ENCODE measurements at regions not wholly inside any gene's neighbourhood (a gene's known extent, or its start where the extent isn't known, plus 50 kb on each side); places are given as distances from the start of the nearest gene placed in this dataset.

DNA sequence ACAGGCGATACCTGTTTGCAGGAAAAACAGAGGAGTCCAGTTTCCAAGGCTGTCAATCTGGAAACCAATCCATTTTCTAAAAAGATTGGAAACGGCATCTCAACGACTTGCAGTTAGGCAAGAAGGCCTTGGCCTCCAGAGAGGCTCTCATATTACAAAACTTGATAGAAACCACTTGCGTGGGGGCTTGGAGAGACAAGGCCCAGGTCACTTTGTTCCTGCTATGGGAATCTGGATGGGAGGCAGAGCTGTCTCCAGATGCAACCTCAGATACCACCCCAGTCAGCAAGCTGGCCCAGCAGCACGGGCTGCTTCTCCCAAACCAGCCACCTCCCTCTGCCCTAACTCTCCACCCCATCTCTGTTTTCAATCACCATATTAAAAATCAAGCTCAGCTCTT lies 298.8 kb downstream of the TNS1 start:
- Mint-ChIP-seq H3K9me3 (no peaks in the 10 kb centered on the region), H3K27me3 (peaks cover 17% of the 10 kb centered on the region), H3K4me3 (no peak overlapping the region), H3K4me1 (no peaks in the 10 kb centered on the region), H3K27ac (no peak overlapping the region), H3K36me3 (ENCODE audit: low read depth) (no peaks in the 10 kb centered on the region)
- ATAC-seq (ENCODE audit: low read depth): no peak
- TF ChIP-seq, protein P1, sequence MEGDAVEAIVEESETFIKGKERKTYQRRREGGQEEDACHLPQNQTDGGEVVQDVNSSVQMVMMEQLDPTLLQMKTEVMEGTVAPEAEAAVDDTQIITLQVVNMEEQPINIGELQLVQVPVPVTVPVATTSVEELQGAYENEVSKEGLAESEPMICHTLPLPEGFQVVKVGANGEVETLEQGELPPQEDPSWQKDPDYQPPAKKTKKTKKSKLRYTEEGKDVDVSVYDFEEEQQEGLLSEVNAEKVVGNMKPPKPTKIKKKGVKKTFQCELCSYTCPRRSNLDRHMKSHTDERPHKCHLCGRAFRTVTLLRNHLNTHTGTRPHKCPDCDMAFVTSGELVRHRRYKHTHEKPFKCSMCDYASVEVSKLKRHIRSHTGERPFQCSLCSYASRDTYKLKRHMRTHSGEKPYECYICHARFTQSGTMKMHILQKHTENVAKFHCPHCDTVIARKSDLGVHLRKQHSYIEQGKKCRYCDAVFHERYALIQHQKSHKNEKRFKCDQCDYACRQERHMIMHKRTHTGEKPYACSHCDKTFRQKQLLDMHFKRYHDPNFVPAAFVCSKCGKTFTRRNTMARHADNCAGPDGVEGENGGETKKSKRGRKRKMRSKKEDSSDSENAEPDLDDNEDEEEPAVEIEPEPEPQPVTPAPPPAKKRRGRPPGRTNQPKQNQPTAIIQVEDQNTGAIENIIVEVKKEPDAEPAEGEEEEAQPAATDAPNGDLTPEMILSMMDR (IDR thresholded peaks at IDR 0.05): no peak
- ChIA-PET POLR2A (no interaction called here), CTCF (no interaction called here)
- intact Hi-C loops (cut with micrococcal nuclease): no loop called here
- no peak for DNase-seq

DNA sequence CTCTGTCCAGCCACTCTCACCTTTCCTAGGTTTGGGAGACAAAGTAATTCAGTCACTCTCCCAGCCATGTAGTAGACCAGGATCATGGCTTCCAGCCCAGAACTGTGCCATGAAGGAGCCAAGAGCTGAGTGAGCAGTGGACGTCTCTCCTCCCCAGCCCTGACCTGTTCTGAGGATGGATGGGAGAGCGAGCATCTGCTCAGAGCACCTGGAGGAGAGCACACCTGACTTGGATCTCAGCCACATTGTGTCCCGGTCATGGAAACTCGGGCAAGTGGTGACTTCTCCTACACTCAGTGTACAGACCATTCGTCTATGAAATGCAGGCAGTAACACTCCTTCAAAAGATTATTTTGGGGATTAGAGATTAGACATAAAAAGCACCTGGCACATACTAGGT lies 299.7 kb downstream of the TNS1 start:
- no peak overlapping the region for H3K4me3 Mint-ChIP-seq
- intact Hi-C loops (cut with micrococcal nuclease): no loop called here
- ChIA-PET CTCF (no interaction called here), POLR2A (no interaction called here)
- H3K4me1 Mint-ChIP-seq: no peaks in the 10 kb centered on the region
- DNase-seq (no peak), ATAC-seq (ENCODE audit: low read depth) (no peak)
- H3K36me3 Mint-ChIP-seq (ENCODE audit: low read depth): no peaks in the 10 kb centered on the region
- no peaks in the 10 kb centered on the region for H3K9me3 Mint-ChIP-seq
- H3K27me3 Mint-ChIP-seq: peaks cover 14% of the 10 kb centered on the region
- TF ChIP-seq, protein P1 (IDR thresholded peaks at IDR 0.05): no peak
- no peak overlapping the region for H3K27ac Mint-ChIP-seq

DNA sequence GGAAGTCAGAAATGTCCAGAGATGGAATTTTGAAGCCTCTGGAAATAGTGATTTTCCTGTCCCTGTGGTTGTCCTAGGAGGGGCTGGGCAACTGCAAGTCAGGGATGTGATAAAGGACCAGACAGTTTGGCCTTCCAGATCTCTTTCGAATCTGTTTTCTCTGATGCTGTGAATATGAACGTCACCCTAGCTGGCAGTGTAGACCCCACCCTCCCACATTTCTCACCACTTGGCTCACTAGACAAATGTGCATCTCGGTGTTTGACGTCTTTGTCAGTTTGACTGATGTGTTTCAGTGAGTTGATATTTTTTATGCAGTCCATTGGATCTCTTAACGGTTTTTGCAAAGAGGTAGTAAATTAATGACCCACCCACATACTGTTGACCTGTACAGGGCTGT lies 301.2 kb downstream of the TNS1 start:
- no peaks in the 10 kb centered on the region for H3K36me3 Mint-ChIP-seq (ENCODE audit: low read depth)
- DNase-seq (no peak), ATAC-seq (ENCODE audit: low read depth) (no peak)
- no peak overlapping the region for H3K27ac Mint-ChIP-seq
- peaks cover 9% of the 10 kb centered on the region for H3K27me3 Mint-ChIP-seq
- intact Hi-C loops (cut with micrococcal nuclease): no loop called here
- TF ChIP-seq, protein P1 (IDR thresholded peaks at IDR 0.05): no peak
- no peak overlapping the region for H3K4me3 Mint-ChIP-seq
- no peaks in the 10 kb centered on the region for H3K9me3 Mint-ChIP-seq
- POLR2A ChIA-PET: no interaction called here
- H3K4me1 Mint-ChIP-seq: no peaks in the 10 kb centered on the region
- CTCF ChIA-PET: no interaction called here

DNA sequence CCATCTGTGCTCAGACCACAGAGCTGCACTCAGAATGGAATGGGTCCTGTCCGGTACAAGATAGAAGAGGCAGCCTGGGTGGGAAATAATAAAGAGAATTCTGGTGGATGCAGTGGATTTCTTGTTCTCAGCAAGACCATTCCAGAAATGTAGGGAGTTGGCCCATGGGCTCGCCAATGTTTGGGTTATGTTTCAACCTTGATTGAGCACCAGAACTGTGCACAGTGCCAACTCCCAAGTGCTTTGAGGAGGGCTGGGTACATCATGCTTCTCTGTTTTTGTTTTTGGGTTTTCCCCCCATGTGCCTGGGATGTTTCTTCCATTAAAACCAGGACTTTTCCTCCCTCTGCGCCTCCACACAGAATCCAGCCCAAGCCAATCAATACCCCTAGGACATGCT lies 304.1 kb downstream of the TNS1 start:
- TF ChIP-seq, protein P1 (IDR thresholded peaks at IDR 0.05): no peak
- ATAC-seq (ENCODE audit: low read depth): no peak
- Mint-ChIP-seq H3K27me3 (peaks cover 9% of the 10 kb centered on the region), H3K9me3 (no peaks in the 10 kb centered on the region), H3K4me1 (no peaks in the 10 kb centered on the region), H3K27ac (no peak overlapping the region), H3K36me3 (ENCODE audit: low read depth) (no peaks in the 10 kb centered on the region), H3K4me3 (no peak overlapping the region)
- DNase-seq: no peak
- ChIA-PET CTCF (no interaction called here), POLR2A (no interaction called here)
- intact Hi-C loops (cut with micrococcal nuclease): no loop called here

DNA sequence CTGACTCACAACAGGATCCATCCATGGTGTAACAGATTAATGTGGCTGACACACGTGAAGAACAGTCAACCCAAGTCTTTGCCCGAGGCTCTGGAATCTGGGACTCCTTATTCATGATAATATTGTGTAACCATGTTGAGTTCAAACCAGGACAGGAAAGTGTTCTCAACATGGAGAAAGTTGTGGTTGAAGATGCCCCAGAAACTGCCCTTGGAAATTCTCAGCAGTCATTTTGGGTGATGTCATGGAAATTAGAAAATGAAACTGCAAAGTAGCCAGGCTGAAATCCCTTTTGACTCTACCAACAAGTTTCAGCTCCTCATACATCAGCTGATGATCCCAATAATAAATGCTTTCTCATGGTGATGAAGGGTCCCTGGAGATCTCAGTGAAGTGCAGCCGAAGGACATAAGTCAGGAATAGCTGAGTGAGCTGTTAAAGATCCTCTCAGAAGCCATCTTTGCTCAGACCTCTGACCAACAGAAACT lies 307.7 kb downstream of the TNS1 start:
- intact Hi-C loops (cut with micrococcal nuclease): no loop called here
- DNase-seq: no peak
- POLR2A ChIA-PET: no interaction called here
- Mint-ChIP-seq H3K27me3 (no peaks in the 10 kb centered on the region), H3K27ac (no peak overlapping the region), H3K36me3 (ENCODE audit: low read depth) (no peaks in the 10 kb centered on the region), H3K4me1 (no peaks in the 10 kb centered on the region), H3K9me3 (no peaks in the 10 kb centered on the region), H3K4me3 (no peak overlapping the region)
- no peak for ATAC-seq (ENCODE audit: low read depth)
- TF ChIP-seq, protein P1 (IDR thresholded peaks at IDR 0.05): no peak
- CTCF ChIA-PET: no interaction called here

Data from activated B cell treated with CpG ODN at 0.5 μM for 24 hours (primary cell).